OCI-LY1 (cell line): ENCODE measurements at regions not wholly inside any gene's neighbourhood (a gene's known extent, or its start where the extent isn't known, plus 50 kb on each side); places are given as distances from the start of the nearest gene placed in this dataset.

Source experiments
- H2AFZ ChIP-seq: fragments of 200-600 bp; sonication (generic), shearing (Covaris generic); 2 replicates; pipeline ENCODE4 v1.6.0; 2014; ENCODE audit warnings: antibody characterized with exemption, mild to moderate bottlenecking, low read length
- H3F3A ChIP-seq: fragments of 200-600 bp; sonication (generic), shearing (Covaris generic); 2 replicates; pipeline ENCODE4 v1.6.0; 2014; ENCODE audit warnings: mild to moderate bottlenecking, antibody characterized with exemption, low read length, moderate library complexity; ENCODE audit not compliant: insufficient read depth
- H3K27ac ChIP-seq: fragments of 200-600 bp; sonication (generic); 2 replicates; pipeline ENCODE4 v1.5.1; 2014; ENCODE audit warnings: low read length, mixed run types, mild to moderate bottlenecking, low read depth; ENCODE audit not compliant: poor library complexity, severe bottlenecking
- H3K27me3 ChIP-seq: fragments of 200-600 bp; sonication (generic); 2 replicates; pipeline ENCODE4 v1.6.0; 2014; ENCODE audit warnings: antibody characterized with exemption, mild to moderate bottlenecking, low read length, moderate library complexity; ENCODE audit not compliant: insufficient read depth
- H3K36me3 ChIP-seq: fragments of 200-600 bp; sonication (generic); 2 replicates; pipeline ENCODE4 v1.6.1; 2014; ENCODE audit warnings: mild to moderate bottlenecking, antibody characterized with exemption, low read length, moderate library complexity, mixed read lengths; ENCODE audit not compliant: insufficient read depth
- H3K4me1 ChIP-seq: fragments of 200-600 bp; sonication (generic); 2 replicates; pipeline ENCODE4 v1.5.1; 2014; ENCODE audit warnings: mild to moderate bottlenecking, low read length, moderate library complexity; ENCODE audit not compliant: insufficient read depth, severe bottlenecking
- H3K4me2 ChIP-seq: fragments of 200-600 bp; sonication (generic), shearing (Covaris generic); 2 replicates; pipeline ENCODE4 v1.6.1; 2014; ENCODE audit warnings: low read length
- H3K4me3 ChIP-seq: fragments of 200-600 bp; sonication (generic); 2 replicates; pipeline ENCODE4 v1.5.1; 2014; ENCODE audit warnings: low read length, low read depth, mild to moderate bottlenecking, mixed read lengths; ENCODE audit not compliant: poor library complexity, severe bottlenecking
- H3K79me2 ChIP-seq: fragments of 200-600 bp; shearing (Covaris generic); 2 replicates; pipeline ENCODE4 v1.6.1; 2016; ENCODE audit warnings: mixed run types, low read length, mixed read lengths; ENCODE audit not compliant: insufficient read depth
- H3K9ac ChIP-seq: fragments of 200-600 bp; sonication (generic), shearing (Covaris generic); 2 replicates; pipeline ENCODE4 v1.6.1; 2014; ENCODE audit warnings: mild to moderate bottlenecking, low read length, mixed read lengths
- H3K9me2 ChIP-seq: fragments of 200-600 bp; sonication (generic), shearing (Covaris generic); 2 replicates; pipeline ENCODE4 v1.6.1; 2014; ENCODE audit warnings: low read depth, mild to moderate bottlenecking, low read length, mixed read lengths
- H3K9me3 ChIP-seq: fragments of 200-600 bp; shearing (Covaris generic); 2 replicates; pipeline ENCODE4 v1.6.1; 2014; ENCODE audit warnings: low read length, mixed read lengths
- H4K20me1 ChIP-seq: fragments of 200-600 bp; sonication (generic), shearing (Covaris generic); 2 replicates; pipeline ENCODE4 v1.6.0; 2016; ENCODE audit warnings: mild to moderate bottlenecking, low read length; ENCODE audit not compliant: insufficient read depth
- CTCF ChIP-seq: fragments of 200-600 bp; sonication (generic), shearing (Covaris generic); IDR thresholded peaks from 2 replicates; pipeline ENCODE4 v1.5.1; 2017; ENCODE audit warnings: mild to moderate bottlenecking, antibody characterized with exemption, low read length, moderate library complexity, mixed read lengths
- EZH2 ChIP-seq: fragments of 200-600 bp; sonication (generic), shearing (Covaris generic); IDR thresholded peaks from 2 replicates; pipeline ENCODE4 v1.8.0; 2017; ENCODE audit warnings: borderline replicate concordance, mixed run types, mild to moderate bottlenecking, antibody characterized with exemption, low read length, moderate library complexity, mixed read lengths

DNA sequence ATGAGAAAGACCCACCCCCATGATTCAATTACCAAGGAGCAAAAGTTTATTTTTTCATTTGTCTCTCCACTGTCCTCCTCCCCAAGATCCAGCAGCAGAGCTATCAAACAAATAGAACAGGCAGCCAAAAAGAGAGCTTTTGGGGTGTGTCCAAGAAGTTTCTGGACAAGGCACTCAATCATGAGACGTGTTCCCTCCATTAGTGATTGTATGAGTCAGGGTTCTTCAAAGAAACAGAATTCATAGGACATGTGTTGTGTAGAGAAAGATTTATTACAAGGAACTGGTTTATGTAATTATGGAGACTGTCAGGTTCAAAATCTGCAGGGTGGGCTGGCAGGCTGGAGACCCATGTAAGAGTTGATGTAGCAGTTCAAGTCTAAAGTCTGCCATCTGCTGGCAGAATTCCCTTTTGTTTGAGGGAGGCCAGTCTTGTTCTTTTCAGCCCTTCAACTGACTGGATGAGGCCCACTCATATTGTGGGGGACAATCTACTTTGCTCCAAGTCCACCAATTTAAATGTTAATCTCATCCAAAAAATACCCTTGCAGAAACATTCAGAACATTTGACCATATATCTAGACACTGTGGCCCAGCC is 248.1 kb upstream of the OPRM1 start:
- no peak overlapping the region for H2AFZ ChIP-seq
- H3K27me3 ChIP-seq: no peaks in the 10 kb centered on the region
- H3K79me2 ChIP-seq: no peaks in the 10 kb centered on the region
- H3K4me1 ChIP-seq: no peaks in the 10 kb centered on the region
- no peaks in the 10 kb centered on the region for H3F3A ChIP-seq
- no peaks in the 10 kb centered on the region for H3K9me2 ChIP-seq
- TF ChIP-seq EZH2: no peak
- peak; percentile 35; the same call in 1 of the 2 replicates for TF ChIP-seq CTCF
- no peak overlapping the region for H3K9ac ChIP-seq
- H3K9me3 ChIP-seq: no peaks in the 10 kb centered on the region
- H3K36me3 ChIP-seq: no peaks in the 10 kb centered on the region
- H3K4me3 ChIP-seq: no peak overlapping the region
- H3K27ac ChIP-seq: no peak overlapping the region
- H3K4me2 ChIP-seq: no peak overlapping the region
- no peaks in the 10 kb centered on the region for H4K20me1 ChIP-seq

- Histone ChIP-seq H3K9me2 (no peaks in the 10 kb centered on the region), H2AFZ (no peak overlapping the region), H3K9me3 (no peaks in the 10 kb centered on the region), H3K27me3 (no peaks in the 10 kb centered on the region), H3K4me1 (no peaks in the 10 kb centered on the region), H4K20me1 (no peaks in the 10 kb centered on the region), H3K36me3 (no peaks in the 10 kb centered on the region), H3K27ac (no peak overlapping the region), H3K79me2 (no peaks in the 10 kb centered on the region), H3K9ac (no peak overlapping the region), H3F3A (no peaks in the 10 kb centered on the region), H3K4me2 (no peak overlapping the region), H3K4me3 (no peak overlapping the region)
- TF ChIP-seq CTCF: no peak
- no peak for TF ChIP-seq EZH2
These were observed 249.0 kb upstream of the OPRM1 start for GRCh38 chr6:153790048-153790447.

DNA sequence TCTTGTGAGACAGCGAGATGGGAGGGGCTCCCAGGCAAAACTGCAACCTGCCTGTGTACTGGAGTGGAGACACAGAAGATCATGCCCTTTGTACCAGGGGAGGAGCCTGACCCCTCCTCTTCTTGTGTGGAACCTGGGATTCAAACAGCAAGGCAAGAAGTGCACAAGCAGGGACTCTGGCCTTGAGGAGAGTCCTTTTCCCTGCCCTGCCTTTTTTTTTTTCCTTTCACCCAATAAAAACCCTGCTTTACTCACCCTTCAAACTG is 251.8 kb upstream of the OPRM1 start:
- no peak overlapping the region for H2AFZ ChIP-seq

More for the DNA sequence above, 251.8 kb upstream of the OPRM1 start:
- H3K36me3 ChIP-seq: no peaks in the 10 kb centered on the region
- H4K20me1 ChIP-seq: no peaks in the 10 kb centered on the region
- H3K9ac ChIP-seq: no peak overlapping the region
- no peaks in the 10 kb centered on the region for H3K4me1 ChIP-seq
- H3K79me2 ChIP-seq: no peaks in the 10 kb centered on the region
- TF ChIP-seq EZH2: no peak
- no peak for TF ChIP-seq CTCF
- H3K4me3 ChIP-seq: no peak overlapping the region
- H3K4me2 ChIP-seq: no peak overlapping the region
- H3K9me2 ChIP-seq: no peaks in the 10 kb centered on the region
- H3K27me3 ChIP-seq: no peaks in the 10 kb centered on the region
- H3K27ac ChIP-seq: no peak overlapping the region
- H3K9me3 ChIP-seq: no peaks in the 10 kb centered on the region
- no peaks in the 10 kb centered on the region for H3F3A ChIP-seq
